HG02885 (cell line): ENCODE measurements at regions not wholly inside any gene's neighbourhood (a gene's known extent, or its start where the extent isn't known, plus 50 kb on each side); places are given as distances from the start of the nearest gene placed in this dataset.

ENCODE experiments used
- ATAC-seq: cut with Tn5 transposase; IDR thresholded peaks from one replicate; pipeline ENCODE4 v1.9.1; 2021; ENCODE audit warnings: mild to moderate bottlenecking; ENCODE audit not compliant: unreplicated experiment, poor library complexity

DNA sequence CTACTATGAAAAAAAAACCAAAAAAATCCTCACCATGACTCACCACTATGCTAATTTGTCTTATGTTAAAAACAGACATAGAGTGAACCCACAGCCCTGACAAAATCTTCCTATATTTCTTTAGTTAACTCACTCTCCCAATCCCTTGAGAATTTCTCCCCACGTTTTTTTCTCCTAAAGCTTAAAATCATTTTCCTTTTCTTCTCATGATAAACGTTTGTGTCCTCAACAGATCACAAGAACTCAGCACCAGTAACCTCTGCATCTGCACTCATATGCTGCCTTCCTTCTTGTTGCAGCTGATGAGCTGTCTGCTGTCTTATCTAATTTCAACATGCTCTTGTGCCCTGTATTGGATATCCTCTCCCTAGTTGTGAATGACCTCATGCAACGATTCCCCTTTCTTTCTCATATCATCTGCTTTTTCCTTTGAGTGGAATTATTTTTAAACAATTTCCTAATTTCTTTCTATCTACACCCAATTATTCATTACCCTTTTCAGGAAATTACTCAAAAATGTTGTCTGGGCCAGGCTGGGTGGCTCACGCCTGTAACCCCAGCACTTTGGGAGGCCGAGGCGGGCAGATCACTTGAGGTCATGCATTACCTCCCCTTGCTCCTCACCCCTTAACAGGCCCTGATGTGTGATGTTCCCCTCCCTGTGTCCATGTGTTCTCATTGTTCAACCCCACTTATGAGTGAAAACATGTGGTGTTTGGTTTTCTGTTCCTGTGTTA, 427.5 kb upstream of the MGAT4C start:
- ATAC-seq, result no peak

DNA sequence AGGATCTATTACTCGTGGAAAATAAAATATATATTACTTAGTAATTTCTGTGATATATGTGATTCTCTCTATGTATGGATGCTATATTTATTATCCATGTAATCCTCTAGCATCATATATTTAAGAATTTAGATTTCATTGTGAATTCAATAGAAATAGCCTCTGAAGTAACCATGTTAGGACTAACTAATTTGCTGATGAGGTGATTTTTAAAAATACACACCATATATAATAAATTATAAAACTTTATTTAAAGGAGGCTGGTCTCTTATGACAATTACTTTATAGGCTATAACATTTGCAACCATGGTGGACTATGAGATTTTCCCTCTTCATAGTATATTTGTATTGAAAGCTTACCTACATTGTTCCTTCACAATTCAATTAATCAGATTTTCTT, 424.9 kb upstream of the MGAT4C start:
- ATAC-seq, result no peak

DNA sequence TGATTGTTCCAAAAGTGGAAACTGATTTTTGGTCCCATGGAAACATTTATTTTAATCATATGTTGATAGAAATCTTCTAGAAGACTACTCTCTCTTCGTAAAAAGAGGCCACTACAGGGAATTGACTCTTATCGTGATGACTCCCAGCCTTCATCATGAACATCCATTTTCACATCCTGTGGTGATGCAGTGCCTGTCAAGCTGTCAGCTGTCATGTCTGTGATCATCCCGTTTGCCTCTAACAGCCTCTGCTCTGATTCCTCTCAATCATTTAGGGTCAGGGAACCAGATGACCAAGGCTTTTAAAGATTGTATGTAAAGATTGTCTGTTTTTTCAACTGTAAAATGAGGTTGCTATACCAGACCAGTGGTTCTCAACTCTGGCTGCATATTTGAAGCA, 419.0 kb upstream of the MGAT4C start:
- no peak for ATAC-seq

DNA sequence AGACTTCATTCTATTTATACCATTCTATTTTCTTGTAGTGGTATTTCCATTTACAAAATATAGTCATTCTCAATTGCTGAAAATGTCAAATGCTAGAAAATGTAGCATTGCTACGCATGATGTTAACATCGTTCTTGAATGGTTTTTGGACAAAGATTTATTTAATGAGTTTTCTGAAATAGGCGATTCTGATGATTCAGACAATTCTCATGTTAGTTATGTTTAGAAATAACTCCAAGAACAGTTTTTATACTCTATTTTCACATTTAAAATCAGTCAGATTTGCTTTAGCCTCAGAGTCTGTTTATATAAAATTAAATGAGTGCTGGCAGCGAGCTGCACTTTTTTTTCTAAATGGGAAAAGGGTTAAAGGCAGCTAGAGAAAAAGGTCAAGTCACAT, 414.8 kb upstream of the MGAT4C start:
- no peak for ATAC-seq

DNA sequence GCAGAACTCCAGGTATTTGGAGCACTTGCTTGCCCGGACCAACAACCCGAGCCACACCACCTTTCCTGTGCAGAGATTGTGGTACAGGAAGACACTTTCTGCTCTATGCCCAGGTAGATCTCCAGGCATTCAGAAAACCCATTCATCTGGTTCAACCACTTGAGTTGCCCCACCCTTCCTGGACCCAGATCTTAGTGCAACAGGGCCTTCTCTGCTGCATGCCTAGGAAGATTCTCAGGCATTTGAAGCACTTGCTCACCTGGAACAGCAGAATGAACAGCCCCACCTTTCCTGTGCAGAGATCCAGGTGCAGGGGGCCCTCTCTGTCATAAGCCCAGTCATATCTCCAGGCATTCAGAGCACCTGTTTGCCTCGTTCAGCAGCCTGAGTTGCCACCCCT, 412.8 kb upstream of the MGAT4C start:
- no peak for ATAC-seq

DNA sequence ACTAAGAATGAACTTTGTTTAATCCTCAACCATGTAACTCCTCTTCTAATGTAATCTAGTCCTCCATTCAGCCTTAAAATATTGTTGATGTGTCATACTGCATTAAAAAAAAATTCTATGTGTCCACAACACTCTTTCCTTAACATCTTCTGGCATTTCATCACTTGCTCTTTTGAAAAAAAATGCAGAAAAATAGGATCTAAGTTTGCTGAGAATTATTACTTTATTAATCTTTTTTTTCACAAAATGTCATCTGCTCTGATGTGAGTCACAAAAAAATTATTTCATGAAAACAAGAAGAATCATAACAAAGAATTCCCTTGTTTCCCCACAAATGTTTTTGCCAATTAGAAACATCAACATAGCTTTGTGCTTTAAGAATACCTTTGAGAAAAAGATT, 410.1 kb upstream of the MGAT4C start:
- no peak for ATAC-seq

DNA sequence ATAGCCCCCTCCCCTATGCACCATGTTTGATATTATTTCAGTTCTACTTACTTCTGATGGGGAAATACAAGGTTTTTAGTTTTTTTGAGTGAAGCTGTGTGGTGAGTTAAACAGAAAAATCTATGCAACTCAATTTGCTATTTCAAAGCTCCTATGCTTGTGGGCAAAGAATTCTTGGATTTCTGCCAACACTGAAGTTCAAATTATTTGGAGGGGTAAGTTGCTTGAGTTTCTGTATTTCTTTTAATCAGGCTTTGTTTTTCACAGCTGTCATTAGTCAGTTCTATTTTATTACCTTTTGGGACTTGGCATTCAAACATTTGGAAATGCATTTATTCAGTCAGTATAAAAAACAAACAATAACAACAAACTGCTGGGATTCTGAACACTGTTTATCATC, 407.5 kb upstream of the MGAT4C start:
- ATAC-seq, result no peak

DNA sequence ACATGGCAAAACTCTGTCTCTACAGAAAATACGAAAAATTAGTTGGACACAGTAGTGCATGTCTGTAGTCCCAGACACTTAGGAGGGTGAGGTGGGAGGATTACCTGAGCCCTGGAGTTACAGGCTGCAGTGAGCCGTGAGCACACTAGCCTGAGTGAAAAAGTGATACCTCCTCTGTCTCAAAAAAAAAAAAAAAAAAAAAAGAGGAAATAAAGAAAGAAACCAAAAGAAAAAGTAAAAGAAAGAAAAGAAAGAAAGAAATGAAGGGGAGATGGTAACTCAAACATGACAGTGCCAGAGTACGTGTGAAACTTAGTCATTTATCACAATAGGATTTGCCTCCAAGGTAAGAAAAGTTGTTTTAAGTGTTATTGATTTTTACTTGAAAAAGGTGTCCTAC, 407.0 kb upstream of the MGAT4C start:
- peak; percentile 45 for ATAC-seq

DNA sequence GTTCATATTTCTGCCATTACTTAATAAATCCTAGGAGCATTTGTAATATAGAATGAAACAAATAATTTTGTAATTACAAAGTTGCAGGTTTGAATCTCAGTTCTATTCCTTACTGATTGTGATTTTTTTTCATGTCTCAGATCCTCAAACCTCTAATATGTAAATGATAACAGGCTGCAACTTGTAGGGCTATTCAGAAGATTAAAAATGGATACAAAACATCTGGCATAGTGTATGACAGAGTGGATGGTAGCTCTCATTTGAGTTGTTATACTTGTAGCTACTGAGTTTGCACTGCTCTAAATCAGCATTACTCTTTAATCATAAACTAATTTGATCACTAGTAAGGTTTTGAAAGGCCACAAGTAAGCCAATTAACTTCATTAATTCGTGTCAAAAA, 406.3 kb upstream of the MGAT4C start:
- ATAC-seq, result no peak

DNA sequence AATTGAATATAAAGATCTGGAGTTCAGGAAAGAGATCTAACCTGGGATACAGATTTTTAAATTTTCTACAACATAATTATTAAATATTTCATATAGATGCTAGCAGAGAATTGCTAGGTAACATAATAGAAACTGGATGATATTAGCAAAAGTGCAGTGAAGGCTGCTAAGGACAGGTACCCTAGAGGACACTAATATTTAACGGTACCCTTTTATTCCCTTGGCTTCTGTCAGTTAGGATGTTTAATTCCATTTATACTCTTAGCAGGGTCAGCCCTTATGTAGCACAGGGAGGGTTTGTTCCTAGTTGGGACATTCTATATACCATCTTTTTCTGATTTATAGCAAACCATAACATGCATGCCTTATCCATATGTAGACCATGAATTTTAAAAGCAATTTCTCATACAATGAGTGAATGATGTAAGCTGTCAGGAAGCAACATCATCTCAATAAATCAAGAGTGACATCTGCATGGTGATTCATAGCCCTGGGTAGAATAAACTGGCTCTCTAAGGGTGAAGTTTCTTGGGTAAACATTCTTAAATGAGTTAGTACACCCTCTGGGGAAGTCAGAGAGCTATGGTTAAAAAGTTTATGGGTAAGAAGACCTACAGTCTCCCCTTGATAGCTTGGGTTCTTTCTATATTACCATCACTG, 404.4 kb upstream of the MGAT4C start:
- no peak for ATAC-seq

DNA sequence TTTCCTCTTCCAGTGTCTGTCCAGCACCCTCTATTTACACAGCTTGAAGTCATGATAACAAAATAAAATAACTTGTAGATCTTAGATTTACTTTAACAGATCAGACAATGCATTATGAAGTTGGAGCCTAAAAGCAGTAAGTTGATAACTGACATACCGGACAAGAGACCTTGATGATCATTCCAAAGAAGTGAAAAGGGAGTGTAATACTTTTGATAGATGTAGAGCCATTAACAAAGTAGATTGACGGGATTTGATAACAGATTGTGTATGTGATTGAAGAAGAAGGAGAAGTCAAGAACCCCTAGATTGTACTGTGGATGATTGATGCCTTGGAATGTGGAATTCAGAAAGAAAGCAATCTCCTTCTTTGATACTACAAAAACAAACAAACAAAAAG, 403.8 kb upstream of the MGAT4C start:
- no peak for ATAC-seq

DNA sequence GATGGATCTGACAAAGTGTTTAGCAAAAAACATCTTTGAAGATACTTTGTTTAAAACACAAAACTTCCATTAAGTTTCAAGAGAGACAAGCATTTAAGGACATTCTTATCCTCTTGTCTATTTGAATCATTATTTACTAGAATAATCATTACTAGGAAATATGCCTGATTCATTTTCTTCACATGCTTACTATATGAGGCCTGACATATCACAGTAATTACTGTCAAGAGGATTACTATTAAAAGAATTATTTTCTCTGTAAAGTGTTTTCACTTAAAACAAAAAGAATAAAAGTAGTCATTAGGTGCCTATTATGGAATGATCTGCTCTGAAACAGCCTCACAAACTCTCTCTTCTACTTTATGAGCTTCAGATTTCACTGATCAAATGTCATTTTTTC, 402.1 kb upstream of the MGAT4C start:
- no peak for ATAC-seq

DNA sequence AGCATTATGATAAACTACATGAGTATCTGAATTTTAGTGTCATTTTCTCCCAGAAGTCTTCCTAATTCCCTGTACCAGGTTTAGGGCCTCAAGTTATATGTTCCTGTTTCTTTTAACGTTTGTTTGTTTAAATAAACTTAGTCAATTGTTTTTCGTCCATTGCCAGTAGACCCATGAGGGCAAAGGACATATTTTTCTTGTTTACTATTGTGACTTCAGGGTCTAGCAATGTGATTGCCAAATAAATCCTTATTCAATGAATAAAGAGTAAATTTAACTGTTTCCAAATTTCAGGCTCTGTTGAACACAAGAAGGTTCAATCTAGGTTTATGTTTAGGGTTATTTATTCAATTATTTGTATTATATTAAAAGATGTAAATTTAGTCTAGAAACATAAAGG, 391.6 kb upstream of the MGAT4C start:
- no peak for ATAC-seq

DNA sequence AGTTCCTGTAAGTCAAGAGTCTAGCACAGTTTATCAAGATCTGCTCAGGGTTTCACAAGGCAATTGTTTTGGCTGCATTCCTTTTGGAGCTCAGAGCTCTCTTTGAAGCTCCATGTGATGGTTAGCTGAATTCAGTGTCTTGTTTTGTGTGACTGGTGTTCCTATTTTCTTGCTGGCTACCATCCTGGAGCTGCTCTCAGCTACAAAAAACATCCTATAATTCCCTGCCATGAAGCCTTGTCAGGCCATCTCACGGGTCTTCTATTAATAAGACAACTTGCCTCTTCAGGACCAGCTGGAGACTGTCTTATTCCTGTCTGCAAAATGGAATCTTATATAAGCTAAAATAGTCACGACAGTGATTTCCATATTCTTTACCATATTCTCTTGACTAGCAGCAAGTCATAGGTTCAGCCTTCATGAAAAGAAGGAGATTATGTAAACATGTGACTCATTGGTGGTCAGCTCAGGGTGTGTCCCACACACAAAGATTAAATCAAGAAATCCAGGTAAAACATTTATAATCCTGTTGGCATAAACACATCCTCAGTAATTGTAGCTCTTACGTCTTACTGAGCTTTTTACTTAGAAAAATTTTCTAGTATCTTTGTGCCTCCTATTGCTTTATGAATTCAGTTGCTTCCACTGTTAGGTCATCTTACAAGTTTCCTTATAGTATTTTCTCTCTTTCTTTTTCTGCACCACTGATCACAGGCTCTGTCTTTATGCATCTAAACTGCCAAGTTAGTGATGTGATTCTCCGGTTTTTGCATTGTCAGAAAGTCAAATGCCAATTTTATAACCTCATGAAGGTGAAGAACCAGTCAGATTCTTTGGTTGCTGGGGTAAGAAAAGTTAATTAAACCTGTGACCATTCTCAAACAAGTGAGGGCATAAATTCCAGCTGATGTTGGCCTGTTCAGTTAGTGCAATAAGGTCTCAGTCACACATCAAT, 378.5 kb upstream of the MGAT4C start:
- no peak for ATAC-seq

DNA sequence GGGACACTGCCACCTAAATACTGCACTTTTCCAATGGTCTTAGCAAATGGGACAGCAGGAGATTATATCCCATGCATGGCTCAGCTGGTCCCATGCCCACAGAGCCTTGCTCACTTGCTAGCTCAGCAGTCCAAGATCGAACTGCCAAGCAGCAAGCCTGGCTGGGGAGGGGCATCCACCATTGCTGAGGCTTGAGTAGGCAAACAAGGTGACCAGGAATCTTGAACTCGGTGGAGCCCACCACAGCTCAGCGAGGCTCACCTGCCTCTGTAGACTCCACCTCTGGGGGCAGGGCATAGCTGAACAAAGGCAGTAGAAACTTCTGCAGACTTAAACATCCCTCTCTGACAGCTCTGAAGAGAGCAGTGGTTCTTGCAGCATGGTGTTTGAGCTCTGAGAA, 370.8 kb upstream of the MGAT4C start:
- ATAC-seq, result no peak

DNA sequence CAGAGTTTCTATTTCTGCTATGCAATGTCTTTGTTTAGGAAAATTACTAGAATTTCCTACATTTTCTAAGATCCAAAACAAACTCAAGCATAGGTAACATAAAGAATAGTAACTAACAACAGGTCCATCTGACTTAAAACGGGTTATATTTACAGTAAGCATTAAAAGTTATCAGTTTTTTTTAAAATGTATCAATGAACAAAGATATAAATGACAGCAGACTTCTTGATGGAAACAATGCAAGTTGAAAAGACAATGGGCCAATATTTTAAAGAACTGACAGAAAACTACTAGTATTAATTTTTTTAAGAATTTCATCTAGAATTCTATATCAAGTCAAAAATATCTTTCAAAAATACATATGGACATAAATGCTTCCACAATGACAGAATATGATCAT, 367.1 kb upstream of the MGAT4C start:
- no peak for ATAC-seq

DNA sequence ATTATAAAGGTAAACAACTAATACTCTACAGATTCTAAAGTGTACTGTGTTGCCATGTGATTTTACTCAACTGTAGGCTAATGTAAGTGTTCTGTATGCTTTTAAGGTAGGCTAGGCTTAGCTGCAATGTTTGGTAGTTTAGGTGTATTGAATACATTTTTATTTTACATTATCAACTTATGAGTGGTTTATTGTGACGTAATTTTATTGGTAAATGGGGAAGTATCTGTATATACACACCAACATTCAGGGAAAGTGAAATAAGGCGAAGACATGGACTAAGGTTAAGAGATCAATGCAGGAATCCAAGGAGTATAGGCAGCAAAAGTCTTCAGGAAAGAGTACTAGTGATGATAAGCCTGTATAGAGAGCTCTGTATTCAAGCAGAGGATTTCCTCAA, 365.8 kb upstream of the MGAT4C start:
- no peak for ATAC-seq

DNA sequence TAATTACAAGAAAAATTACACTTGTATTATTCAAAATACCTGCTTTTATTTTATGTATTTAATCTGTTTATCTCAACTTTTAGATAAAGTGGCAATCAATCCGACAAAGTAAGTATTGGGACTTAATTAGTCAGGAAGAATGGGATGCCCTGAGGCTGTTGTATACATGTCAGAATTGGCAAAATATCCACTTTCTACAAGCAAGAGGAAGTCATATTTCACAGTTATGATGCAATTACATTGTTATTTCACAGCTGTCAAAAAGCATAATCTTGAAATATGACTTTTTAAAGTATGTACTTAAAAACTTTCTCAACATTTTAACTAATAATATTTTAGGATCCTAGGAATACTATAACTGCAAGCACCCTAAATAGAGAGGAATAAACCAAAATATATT, 357.1 kb upstream of the MGAT4C start:
- ATAC-seq, result no peak

DNA sequence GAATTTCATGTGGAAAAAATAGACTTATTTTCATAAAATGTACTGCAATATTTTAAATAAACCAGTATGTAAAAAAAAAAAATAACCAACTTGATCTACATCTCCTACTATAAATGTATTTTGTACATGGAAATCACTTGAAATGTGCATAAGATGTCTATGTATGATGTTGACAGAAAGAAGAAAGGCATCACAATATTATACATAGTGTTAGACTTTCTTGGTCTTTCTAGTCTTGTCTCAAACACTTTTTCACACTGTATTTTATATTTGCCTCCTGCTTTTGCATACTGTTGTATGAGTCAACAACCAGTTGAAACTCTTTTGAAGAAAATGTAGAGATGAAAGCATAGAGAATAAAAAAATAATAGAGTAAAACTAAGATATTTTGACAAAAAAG, 352.4 kb upstream of the MGAT4C start:
- ATAC-seq, result no peak

DNA sequence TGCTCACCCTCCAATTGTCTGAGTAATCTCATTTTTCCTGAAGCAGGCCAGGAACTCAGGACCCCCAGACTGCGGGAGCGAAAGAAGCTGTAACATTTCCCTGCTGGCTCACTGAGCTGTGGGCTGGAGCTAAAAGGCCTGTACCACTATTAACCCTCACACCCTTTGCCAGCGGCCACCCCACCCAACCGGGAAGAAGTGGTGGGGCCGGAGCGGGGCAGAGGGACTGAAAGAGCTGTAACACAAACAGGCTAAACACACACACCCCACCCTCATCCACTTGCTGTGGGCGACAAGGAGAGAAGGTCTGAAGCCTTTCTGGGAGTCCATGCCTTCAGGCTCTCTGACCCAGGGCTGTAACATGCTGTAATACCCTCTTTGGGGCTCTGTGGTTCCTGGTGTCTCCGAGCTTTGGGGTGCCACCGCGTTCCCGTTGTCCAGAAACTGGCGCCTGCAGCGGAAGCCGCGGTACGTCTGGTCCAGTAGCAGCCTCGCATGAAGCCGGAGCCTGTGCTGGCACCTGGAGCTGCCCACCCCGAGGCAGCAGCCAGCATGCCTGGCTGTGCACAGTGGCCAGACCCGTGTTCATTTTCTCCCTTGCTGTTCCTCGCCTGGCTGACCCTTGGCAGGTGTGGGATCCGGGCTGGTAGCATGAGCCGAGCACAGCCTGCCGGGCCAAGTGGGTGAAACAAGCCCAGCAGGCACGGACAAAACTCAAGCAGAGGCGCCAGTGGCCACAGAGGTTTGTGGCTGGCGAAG, 345.5 kb upstream of the MGAT4C start:
- no peak for ATAC-seq
